A549 (cell line): ENCODE measurements at regions not wholly inside any gene's neighbourhood (a gene's known extent, or its start where the extent isn't known, plus 50 kb on each side); places are given as distances from the start of the nearest gene placed in this dataset.

Experiments
- EP300 ChIP-seq, 2 experiments: fragments of >200 bp; sonication (Bioruptor Twin); formaldehyde crosslinking; IDR thresholded peaks; 2 replicates in 1 of 2; 3 replicates in 1 of 2; pipeline ENCODE4 v1.6.1; 2016 to 2017
- HDAC2 ChIP-seq: fragments of 200-600 bp; sonication (generic); IDR thresholded peaks from 2 replicates; pipeline ENCODE4 v1.6.1; 2016
- HOXA7 ChIP-seq: fragments of 250-450 bp; sonication (Bioruptor Pico); IDR thresholded peaks from 2 replicates; pipeline ENCODE4 v1.5.0; 2020; ENCODE audit warnings: mild to moderate bottlenecking, moderate library complexity
- JUNB ChIP-seq: fragments of >200 bp; sonication (Bioruptor Twin); formaldehyde crosslinking; IDR thresholded peaks from 2 replicates; pipeline ENCODE4 v1.6.1; 2016
- KDM1A ChIP-seq: fragments of 200-600 bp; sonication (generic); IDR thresholded peaks from 2 replicates; pipeline ENCODE4 v1.6.1; 2016; ENCODE audit warnings: low read depth, mild to moderate bottlenecking
- MAFK ChIP-seq: fragments of 450-650 bp; IDR thresholded peaks from 2 replicates; pipeline ENCODE4 v1.6.1; 2014; ENCODE audit not compliant: partially characterized antibody
- POLR2A ChIP-seq: IDR thresholded peaks from 2 replicates; pipeline ENCODE4 v1.6.1; 2012; ENCODE audit warnings: mild to moderate bottlenecking, low read length
- RAD21 ChIP-seq, 2 experiments: fragments of >200 bp in 1 of 2; sonication (Bioruptor Twin) in 1 of 2; formaldehyde crosslinking in 1 of 2; IDR thresholded peaks in 1 of 2; conservative IDR thresholded peaks in 1 of 2; 2 replicates in 1 of 2; 3 replicates in 1 of 2; pipeline ENCODE4 v1.6.1; 2012 to 2018; ENCODE audit warnings: inconsistent platforms in 1 of 2
- ZC3H11A ChIP-seq: fragments of 450-650 bp; IDR thresholded peaks from 2 replicates; pipeline ENCODE4 v1.6.1; 2014; ENCODE audit warnings: antibody characterized with exemption, mild to moderate bottlenecking
- TF ChIP-seq, protein P1 (sequence below): fragments of >200 bp; sonication (Bioruptor Twin); formaldehyde crosslinking; IDR thresholded peaks from 3 replicates; pipeline ENCODE4 v1.5.1; 2016
- TF ChIP-seq, protein P2 (sequence below): fragments of 200-600 bp; sonication (generic); IDR thresholded peaks from 2 replicates; pipeline ENCODE4 v1.6.1; 2016; ENCODE audit warnings: antibody characterized with exemption, mild to moderate bottlenecking, moderate library complexity

DNA sequence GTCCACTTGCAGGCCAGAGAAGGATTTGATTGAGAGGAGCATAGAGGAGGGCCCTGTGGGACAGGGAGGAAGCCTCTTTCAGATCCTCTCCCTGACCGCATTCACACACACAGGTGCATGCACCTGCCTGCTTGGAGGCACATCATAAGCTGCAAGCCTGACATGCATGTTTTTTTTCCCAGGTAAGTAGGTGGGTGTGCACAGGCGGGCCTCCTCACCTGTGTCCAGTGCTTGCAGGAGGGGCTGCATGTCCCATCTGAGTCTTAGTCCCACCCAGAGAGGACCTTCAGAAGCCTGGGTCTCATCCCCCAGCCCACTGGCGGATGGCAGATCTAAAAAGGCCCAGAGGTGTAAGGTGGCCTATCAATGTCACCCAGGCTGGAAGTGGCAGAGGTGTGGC is 130.8 kb downstream of the TMEM132E start:
- TF ChIP-seq MAFK (no peak), JUNB (no peak), RAD21 (conservative IDR thresholded peaks at IDR 0.05 in 1 of 2, IDR thresholded peaks at IDR 0.05 in 1 of 2) (no peak), HDAC2 (no peak), HOXA7 (CRISPR knock-in tag) (no peak), POLR2A (no peak), KDM1A (no peak), ZC3H11A (no peak), EP300 (IDR thresholded peaks at IDR 0.05) (no peak)
- TF ChIP-seq, protein P1, sequence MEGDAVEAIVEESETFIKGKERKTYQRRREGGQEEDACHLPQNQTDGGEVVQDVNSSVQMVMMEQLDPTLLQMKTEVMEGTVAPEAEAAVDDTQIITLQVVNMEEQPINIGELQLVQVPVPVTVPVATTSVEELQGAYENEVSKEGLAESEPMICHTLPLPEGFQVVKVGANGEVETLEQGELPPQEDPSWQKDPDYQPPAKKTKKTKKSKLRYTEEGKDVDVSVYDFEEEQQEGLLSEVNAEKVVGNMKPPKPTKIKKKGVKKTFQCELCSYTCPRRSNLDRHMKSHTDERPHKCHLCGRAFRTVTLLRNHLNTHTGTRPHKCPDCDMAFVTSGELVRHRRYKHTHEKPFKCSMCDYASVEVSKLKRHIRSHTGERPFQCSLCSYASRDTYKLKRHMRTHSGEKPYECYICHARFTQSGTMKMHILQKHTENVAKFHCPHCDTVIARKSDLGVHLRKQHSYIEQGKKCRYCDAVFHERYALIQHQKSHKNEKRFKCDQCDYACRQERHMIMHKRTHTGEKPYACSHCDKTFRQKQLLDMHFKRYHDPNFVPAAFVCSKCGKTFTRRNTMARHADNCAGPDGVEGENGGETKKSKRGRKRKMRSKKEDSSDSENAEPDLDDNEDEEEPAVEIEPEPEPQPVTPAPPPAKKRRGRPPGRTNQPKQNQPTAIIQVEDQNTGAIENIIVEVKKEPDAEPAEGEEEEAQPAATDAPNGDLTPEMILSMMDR, result no peak
- TF ChIP-seq, protein P2, sequence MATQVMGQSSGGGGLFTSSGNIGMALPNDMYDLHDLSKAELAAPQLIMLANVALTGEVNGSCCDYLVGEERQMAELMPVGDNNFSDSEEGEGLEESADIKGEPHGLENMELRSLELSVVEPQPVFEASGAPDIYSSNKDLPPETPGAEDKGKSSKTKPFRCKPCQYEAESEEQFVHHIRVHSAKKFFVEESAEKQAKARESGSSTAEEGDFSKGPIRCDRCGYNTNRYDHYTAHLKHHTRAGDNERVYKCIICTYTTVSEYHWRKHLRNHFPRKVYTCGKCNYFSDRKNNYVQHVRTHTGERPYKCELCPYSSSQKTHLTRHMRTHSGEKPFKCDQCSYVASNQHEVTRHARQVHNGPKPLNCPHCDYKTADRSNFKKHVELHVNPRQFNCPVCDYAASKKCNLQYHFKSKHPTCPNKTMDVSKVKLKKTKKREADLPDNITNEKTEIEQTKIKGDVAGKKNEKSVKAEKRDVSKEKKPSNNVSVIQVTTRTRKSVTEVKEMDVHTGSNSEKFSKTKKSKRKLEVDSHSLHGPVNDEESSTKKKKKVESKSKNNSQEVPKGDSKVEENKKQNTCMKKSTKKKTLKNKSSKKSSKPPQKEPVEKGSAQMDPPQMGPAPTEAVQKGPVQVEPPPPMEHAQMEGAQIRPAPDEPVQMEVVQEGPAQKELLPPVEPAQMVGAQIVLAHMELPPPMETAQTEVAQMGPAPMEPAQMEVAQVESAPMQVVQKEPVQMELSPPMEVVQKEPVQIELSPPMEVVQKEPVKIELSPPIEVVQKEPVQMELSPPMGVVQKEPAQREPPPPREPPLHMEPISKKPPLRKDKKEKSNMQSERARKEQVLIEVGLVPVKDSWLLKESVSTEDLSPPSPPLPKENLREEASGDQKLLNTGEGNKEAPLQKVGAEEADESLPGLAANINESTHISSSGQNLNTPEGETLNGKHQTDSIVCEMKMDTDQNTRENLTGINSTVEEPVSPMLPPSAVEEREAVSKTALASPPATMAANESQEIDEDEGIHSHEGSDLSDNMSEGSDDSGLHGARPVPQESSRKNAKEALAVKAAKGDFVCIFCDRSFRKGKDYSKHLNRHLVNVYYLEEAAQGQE, result no peak
